22Rv1 (cell line): ENCODE measurements at regions not wholly inside any gene's neighbourhood (a gene's known extent, or its start where the extent isn't known, plus 50 kb on each side); places are given as distances from the start of the nearest gene placed in this dataset.

Experiments used
- CTCF ChIP-seq: fragments of 450-650 bp; IDR thresholded peaks from 2 replicates; pipeline ENCODE4 v1.5.1; 2017; ENCODE audit warnings: mild to moderate bottlenecking
- ZFX ChIP-seq: fragments of 450-650 bp; IDR thresholded peaks from 2 replicates; pipeline ENCODE4 v1.6.1; 2017; ENCODE audit warnings: antibody characterized with exemption, borderline replicate concordance

GRCh38 chr16:65473699-65474098 lies 351.8 kb upstream of the CDH11 start:
- TF ChIP-seq CTCF (no peak), ZFX (no peak)
